Body of pancreas (tissue), 4 donors: ENCODE measurements at regions not wholly inside any gene's neighbourhood (a gene's known extent, or its start where the extent isn't known, plus 50 kb on each side); places are given as distances from the start of the nearest gene placed in this dataset.

ENCODE experiments used
- POLR2A ChIP-seq, 3 donors: fragments of 450-650 bp; IDR thresholded peaks; one replicate each; pipeline ENCODE4 v1.6.1; 2016; ENCODE audit warnings: antibody characterized with exemption in 3 of 3, mild to moderate bottlenecking in 2 of 3
- TF ChIP-seq, protein P1 (sequence below), 7 experiments: fragments of 450-650 bp in 4 of 7; fragments of 200-600 bp in 3 of 7; sonication (generic) in 3 of 7; IDR thresholded peaks; one replicate each; pipeline ENCODE4 v1.5.1; 2016 to 2019; ENCODE audit warnings: antibody characterized with exemption in 7 of 7

DNA sequence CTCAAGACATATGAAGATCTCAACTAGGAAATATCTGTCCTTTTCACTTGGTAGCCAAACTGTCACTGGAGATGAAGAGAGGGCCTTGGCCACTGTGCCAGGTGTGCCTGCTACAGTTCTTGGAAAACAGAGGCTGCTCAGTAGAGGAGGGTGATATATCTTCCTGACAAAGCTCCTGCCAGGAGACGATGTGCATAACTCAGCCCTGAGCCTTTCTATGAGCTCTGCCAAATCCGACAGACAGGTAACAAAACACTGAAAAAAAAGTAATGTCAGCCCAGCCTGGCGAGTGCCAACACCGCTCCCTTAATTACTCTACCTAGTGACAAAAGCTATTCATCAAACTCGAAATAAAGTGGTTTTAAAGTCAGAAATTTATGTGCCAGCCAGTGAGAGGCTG lies 123.2 kb downstream of the MFSD1 start:
- TF ChIP-seq, protein P1, sequence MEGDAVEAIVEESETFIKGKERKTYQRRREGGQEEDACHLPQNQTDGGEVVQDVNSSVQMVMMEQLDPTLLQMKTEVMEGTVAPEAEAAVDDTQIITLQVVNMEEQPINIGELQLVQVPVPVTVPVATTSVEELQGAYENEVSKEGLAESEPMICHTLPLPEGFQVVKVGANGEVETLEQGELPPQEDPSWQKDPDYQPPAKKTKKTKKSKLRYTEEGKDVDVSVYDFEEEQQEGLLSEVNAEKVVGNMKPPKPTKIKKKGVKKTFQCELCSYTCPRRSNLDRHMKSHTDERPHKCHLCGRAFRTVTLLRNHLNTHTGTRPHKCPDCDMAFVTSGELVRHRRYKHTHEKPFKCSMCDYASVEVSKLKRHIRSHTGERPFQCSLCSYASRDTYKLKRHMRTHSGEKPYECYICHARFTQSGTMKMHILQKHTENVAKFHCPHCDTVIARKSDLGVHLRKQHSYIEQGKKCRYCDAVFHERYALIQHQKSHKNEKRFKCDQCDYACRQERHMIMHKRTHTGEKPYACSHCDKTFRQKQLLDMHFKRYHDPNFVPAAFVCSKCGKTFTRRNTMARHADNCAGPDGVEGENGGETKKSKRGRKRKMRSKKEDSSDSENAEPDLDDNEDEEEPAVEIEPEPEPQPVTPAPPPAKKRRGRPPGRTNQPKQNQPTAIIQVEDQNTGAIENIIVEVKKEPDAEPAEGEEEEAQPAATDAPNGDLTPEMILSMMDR (IDR thresholded peaks at IDR 0.05), result no peak
- TF ChIP-seq POLR2A (IDR thresholded peaks at IDR 0.05), result no peak
